ENCODE measurements at regions not wholly inside any gene's neighbourhood (a gene's known extent, or its start where the extent isn't known, plus 50 kb on each side); places are given as distances from the start of the nearest gene placed in this dataset.

GRCh38 chr3:117927825-117928224 is 1106.8 kb downstream of the IGSF11 start:
- Histone ChIP-seq H3K9me3 (ENCODE audit: control insufficient read depth, low read depth, low read length) (no peaks in the 10 kb centered on the region), H3K27me3 (ENCODE audit: control insufficient read depth, insufficient read depth, low read length) (no peaks in the 10 kb centered on the region), H3K4me1 (ENCODE audit: control insufficient read depth, low read depth, low read length) (no peaks in the 10 kb centered on the region), H3K4me3 (ENCODE audit: low read length) (no peak overlapping the region), H3K27ac (ENCODE audit: low read length) (no peak overlapping the region), H3K36me3 (ENCODE audit: control insufficient read depth, low read depth, low read length) (no peaks in the 10 kb centered on the region), H3K9ac (ENCODE audit: low read length) (no peak overlapping the region)

DNA sequence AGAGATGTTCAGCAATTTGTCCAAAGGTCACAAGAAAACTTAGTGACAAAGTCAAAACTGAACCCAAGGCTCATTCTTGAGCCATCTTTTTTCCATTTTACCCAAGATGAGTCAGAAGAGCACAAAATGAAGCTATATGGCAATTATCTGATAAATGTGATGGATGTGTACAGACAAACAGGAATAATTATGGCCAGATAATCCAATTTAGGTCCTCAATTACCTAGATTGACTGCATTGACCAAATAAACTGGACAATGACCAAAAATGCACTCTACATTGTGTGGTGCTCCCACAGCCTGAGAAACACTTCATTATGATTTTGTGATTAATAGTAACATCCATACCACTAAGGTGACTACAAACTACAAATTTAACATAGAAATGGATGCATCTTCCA is 1105.8 kb downstream of the IGSF11 start:
- H3K9me3 ChIP-seq (ENCODE audit: control insufficient read depth, low read depth, low read length), result no peaks in the 10 kb centered on the region
- H3K27me3 ChIP-seq (ENCODE audit: control insufficient read depth, insufficient read depth, low read length), result no peaks in the 10 kb centered on the region
- H3K4me1 ChIP-seq (ENCODE audit: control insufficient read depth, low read depth, low read length), result no peaks in the 10 kb centered on the region
- no peak overlapping the region for H3K27ac ChIP-seq (ENCODE audit: low read length)
- no peaks in the 10 kb centered on the region for H3K36me3 ChIP-seq (ENCODE audit: control insufficient read depth, low read depth, low read length)
- H3K9ac ChIP-seq (ENCODE audit: low read length), result no peak overlapping the region
- H3K4me3 ChIP-seq (ENCODE audit: low read length), result no peak overlapping the region

DNA sequence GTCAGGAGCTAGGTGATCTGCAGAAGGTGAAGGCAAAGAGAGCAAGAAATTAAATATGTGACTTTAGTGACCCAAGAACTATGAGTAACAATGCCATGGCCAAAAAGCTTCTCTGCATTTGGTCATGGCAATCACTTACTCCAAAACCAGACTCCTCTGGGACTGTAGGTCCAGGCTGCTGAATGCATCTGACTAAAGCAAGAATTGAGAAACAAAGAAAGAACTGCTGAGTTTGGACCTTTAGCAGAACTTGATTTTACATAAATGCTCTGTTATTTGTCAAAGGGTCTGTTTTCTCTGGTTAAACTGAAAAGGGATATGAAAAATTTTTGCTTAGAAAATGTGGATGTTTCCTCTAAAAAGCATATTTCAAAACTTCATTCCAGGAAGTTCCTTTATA is 1102.2 kb downstream of the IGSF11 start:
- no peaks in the 10 kb centered on the region for H3K9me3 ChIP-seq (ENCODE audit: control insufficient read depth, low read depth, low read length)

GRCh38 chr3:117936159-117936558 is 1098.5 kb downstream of the IGSF11 start:
- H3K27me3 ChIP-seq (ENCODE audit: control insufficient read depth, insufficient read depth, low read length), result no peaks in the 10 kb centered on the region
- H3K4me3 ChIP-seq (ENCODE audit: low read length), result no peak overlapping the region

More for the DNA sequence above, 1102.2 kb downstream of the IGSF11 start:
- H3K27me3 ChIP-seq (ENCODE audit: control insufficient read depth, insufficient read depth, low read length), result no peaks in the 10 kb centered on the region
- no peak overlapping the region for H3K4me3 ChIP-seq (ENCODE audit: low read length)
- H3K4me1 ChIP-seq (ENCODE audit: control insufficient read depth, low read depth, low read length), result no peaks in the 10 kb centered on the region
- H3K36me3 ChIP-seq (ENCODE audit: control insufficient read depth, low read depth, low read length), result no peaks in the 10 kb centered on the region
- H3K27ac ChIP-seq (ENCODE audit: low read length), result no peak overlapping the region
- H3K9ac ChIP-seq (ENCODE audit: low read length), result no peak overlapping the region

DNA sequence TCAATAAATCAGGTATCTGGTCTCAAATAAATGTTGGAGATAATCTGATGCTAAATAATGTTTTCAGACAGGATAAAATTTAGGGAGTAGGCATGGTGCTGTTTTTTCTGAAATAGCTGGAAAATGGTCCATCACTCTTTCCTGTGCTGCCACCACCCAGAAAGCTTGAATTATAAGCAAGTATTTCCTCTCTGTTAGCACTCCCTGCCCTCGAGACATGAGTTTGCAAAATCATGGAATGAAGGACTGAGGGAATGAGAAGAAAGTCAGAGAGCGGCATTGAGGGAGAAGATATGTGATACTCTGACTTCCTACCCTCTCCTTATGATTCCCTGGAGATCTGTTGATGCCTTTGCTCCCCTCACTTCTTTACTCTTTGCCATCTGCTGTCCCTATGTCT is 1095.7 kb downstream of the IGSF11 start:
- H3K9me3 ChIP-seq (ENCODE audit: control insufficient read depth, low read depth, low read length), result no peaks in the 10 kb centered on the region
- no peak overlapping the region for H3K27ac ChIP-seq (ENCODE audit: low read length)
- H3K4me1 ChIP-seq (ENCODE audit: control insufficient read depth, low read depth, low read length), result no peaks in the 10 kb centered on the region
- no peaks in the 10 kb centered on the region for H3K36me3 ChIP-seq (ENCODE audit: control insufficient read depth, low read depth, low read length)
- H3K27me3 ChIP-seq (ENCODE audit: control insufficient read depth, insufficient read depth, low read length), result no peaks in the 10 kb centered on the region
- no peak overlapping the region for H3K9ac ChIP-seq (ENCODE audit: low read length)
- no peak overlapping the region for H3K4me3 ChIP-seq (ENCODE audit: low read length)

More at GRCh38 chr3:117936159-117936558, 1098.5 kb downstream of the IGSF11 start:
- Histone ChIP-seq H3K9ac (ENCODE audit: low read length) (no peak overlapping the region), H3K9me3 (ENCODE audit: control insufficient read depth, low read depth, low read length) (no peaks in the 10 kb centered on the region), H3K36me3 (ENCODE audit: control insufficient read depth, low read depth, low read length) (no peaks in the 10 kb centered on the region), H3K4me1 (ENCODE audit: control insufficient read depth, low read depth, low read length) (no peaks in the 10 kb centered on the region), H3K27ac (ENCODE audit: low read length) (no peak overlapping the region)

DNA sequence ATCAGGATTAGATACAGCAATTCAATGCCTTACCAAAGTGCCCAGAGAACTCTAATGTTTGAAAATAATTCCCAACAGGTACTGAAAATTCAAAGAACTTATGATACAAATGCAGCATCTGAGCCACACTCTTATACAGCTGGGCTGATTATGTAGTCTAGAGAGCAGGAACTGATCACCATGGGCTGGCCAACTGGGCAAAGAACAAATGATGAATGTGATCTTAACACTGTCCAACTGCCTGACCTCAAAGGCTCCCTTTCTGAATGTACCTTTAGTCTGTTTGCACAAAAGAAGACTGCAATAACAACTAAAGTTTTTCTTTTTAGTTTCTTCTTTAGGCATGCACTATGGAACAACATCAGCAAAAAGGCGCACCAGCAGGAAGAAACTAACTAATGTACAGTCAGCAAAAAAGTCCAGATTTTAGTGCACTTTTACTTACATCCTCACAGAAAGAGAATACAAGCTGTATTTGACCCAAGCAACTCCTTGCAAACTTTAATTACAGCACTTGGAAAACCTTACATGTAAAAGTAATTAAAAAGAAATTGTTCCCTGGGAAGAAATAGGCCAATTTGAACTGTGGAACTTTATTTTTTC is 1095.1 kb downstream of the IGSF11 start:
- Histone ChIP-seq H3K36me3 (ENCODE audit: control insufficient read depth, low read depth, low read length) (no peaks in the 10 kb centered on the region), H3K4me1 (ENCODE audit: control insufficient read depth, low read depth, low read length) (no peaks in the 10 kb centered on the region), H3K9ac (ENCODE audit: low read length) (no peak overlapping the region), H3K4me3 (ENCODE audit: low read length) (no peak overlapping the region), H3K9me3 (ENCODE audit: control insufficient read depth, low read depth, low read length) (no peaks in the 10 kb centered on the region), H3K27me3 (ENCODE audit: control insufficient read depth, insufficient read depth, low read length) (no peaks in the 10 kb centered on the region), H3K27ac (ENCODE audit: low read length) (no peak overlapping the region)

- Histone ChIP-seq H3K4me1 (ENCODE audit: control insufficient read depth, low read depth, low read length) (no peaks in the 10 kb centered on the region), H3K27ac (ENCODE audit: low read length) (no peak overlapping the region), H3K36me3 (ENCODE audit: control insufficient read depth, low read depth, low read length) (no peaks in the 10 kb centered on the region), H3K9ac (ENCODE audit: low read length) (no peak overlapping the region), H3K9me3 (ENCODE audit: control insufficient read depth, low read depth, low read length) (no peaks in the 10 kb centered on the region), H3K4me3 (ENCODE audit: low read length) (no peak overlapping the region), H3K27me3 (ENCODE audit: control insufficient read depth, insufficient read depth, low read length) (no peaks in the 10 kb centered on the region)
Observed at GRCh38 chr3:117941015-117941414, 1093.6 kb downstream of the IGSF11 start.

DNA sequence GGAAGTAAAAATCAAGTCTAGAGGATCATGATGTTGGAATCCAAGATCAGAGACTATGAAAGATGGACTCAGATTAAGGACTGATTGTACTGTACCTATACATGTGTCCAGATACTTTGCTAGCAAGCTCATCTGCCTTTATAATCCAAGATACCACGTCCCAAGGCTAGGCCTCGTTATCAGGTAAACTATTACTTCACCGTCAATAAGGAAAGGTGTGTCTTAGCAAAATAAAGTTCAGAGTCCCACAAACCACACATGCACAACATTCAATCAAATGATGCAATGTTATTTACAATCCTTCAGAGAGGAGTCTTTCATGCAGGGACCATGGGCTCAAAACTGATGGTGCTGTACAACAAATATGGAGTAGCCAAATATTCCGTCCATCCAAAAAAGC is 1092.9 kb downstream of the IGSF11 start:
- no peaks in the 10 kb centered on the region for H3K36me3 ChIP-seq (ENCODE audit: control insufficient read depth, low read depth, low read length)
- no peak overlapping the region for H3K4me3 ChIP-seq (ENCODE audit: low read length)
- H3K4me1 ChIP-seq (ENCODE audit: control insufficient read depth, low read depth, low read length), result no peaks in the 10 kb centered on the region
- H3K9me3 ChIP-seq (ENCODE audit: control insufficient read depth, low read depth, low read length), result no peaks in the 10 kb centered on the region
- H3K27ac ChIP-seq (ENCODE audit: low read length), result no peak overlapping the region
- H3K9ac ChIP-seq (ENCODE audit: low read length), result no peak overlapping the region
- H3K27me3 ChIP-seq (ENCODE audit: control insufficient read depth, insufficient read depth, low read length), result no peaks in the 10 kb centered on the region

GRCh38 chr3:117954131-117954530 is 1080.5 kb downstream of the IGSF11 start:
- no peaks in the 10 kb centered on the region for H3K36me3 ChIP-seq (ENCODE audit: control insufficient read depth, low read depth, low read length)
- H3K9me3 ChIP-seq (ENCODE audit: control insufficient read depth, low read depth, low read length), result no peaks in the 10 kb centered on the region
- no peak overlapping the region for H3K4me3 ChIP-seq (ENCODE audit: low read length)
- H3K9ac ChIP-seq (ENCODE audit: low read length), result no peak overlapping the region
- no peaks in the 10 kb centered on the region for H3K27me3 ChIP-seq (ENCODE audit: control insufficient read depth, insufficient read depth, low read length)
- peaks cover 2% of the 10 kb centered on the region for H3K4me1 ChIP-seq (ENCODE audit: control insufficient read depth, low read depth, low read length)
- H3K27ac ChIP-seq (ENCODE audit: low read length), result no peak overlapping the region

DNA sequence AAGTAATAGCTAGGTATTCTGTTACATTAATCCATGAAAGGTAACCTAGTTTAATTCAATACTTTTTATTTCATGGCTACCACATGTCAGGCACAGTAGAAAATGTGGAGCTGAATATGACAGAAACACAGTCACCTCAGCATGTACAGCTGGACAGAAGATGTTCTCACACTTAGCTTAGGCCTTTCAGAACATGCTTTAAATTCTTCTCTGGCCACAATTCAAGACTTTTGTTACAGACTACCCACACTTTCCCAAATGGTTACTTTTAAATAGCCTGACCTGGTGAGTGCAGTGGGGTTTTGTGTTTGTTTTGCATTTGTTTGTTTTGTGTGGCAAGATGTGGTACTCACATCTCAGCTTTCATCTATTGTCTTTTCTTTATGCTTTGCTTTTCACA is 1079.5 kb downstream of the IGSF11 start:
- Histone ChIP-seq H3K36me3 (ENCODE audit: control insufficient read depth, low read depth, low read length) (no peaks in the 10 kb centered on the region), H3K9me3 (ENCODE audit: control insufficient read depth, low read depth, low read length) (no peaks in the 10 kb centered on the region), H3K4me3 (ENCODE audit: low read length) (no peak overlapping the region), H3K27ac (ENCODE audit: low read length) (no peak overlapping the region), H3K4me1 (ENCODE audit: control insufficient read depth, low read depth, low read length) (peaks cover 2% of the 10 kb centered on the region), H3K27me3 (ENCODE audit: control insufficient read depth, insufficient read depth, low read length) (no peaks in the 10 kb centered on the region), H3K9ac (ENCODE audit: low read length) (no peak overlapping the region)

DNA sequence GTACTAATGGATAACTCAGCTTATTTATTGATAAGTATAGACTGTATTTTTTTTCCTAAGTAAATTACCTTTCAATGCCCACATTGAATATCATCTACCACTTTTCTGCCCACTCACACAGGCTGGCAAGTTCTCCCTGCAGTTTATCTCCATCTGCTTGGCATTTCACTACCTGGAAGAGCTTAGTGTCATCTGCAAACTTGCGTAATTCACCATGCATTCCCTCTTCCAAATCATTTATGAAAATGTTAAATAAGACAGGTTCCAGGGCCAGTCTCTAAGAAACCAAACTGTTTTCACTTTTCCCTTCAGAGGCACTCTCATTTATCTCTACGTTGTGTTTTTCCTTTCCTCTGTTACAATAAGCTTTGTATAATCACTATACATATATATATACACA is 1076.6 kb downstream of the IGSF11 start:
- Histone ChIP-seq H3K9me3 (ENCODE audit: control insufficient read depth, low read depth, low read length) (no peaks in the 10 kb centered on the region), H3K9ac (ENCODE audit: low read length) (no peak overlapping the region), H3K27ac (ENCODE audit: low read length) (no peak overlapping the region), H3K27me3 (ENCODE audit: control insufficient read depth, insufficient read depth, low read length) (no peaks in the 10 kb centered on the region), H3K4me1 (ENCODE audit: control insufficient read depth, low read depth, low read length) (peaks cover 2% of the 10 kb centered on the region), H3K36me3 (ENCODE audit: control insufficient read depth, low read depth, low read length) (no peaks in the 10 kb centered on the region), H3K4me3 (ENCODE audit: low read length) (no peak overlapping the region)

- peaks cover 6% of the 10 kb centered on the region for H3K4me1 ChIP-seq (ENCODE audit: control insufficient read depth, low read depth, low read length)
- no peak overlapping the region for H3K27ac ChIP-seq (ENCODE audit: low read length)
- H3K9ac ChIP-seq (ENCODE audit: low read length), result no peak overlapping the region
- no peak overlapping the region for H3K4me3 ChIP-seq (ENCODE audit: low read length)
- no peaks in the 10 kb centered on the region for H3K36me3 ChIP-seq (ENCODE audit: control insufficient read depth, low read depth, low read length)
- H3K27me3 ChIP-seq (ENCODE audit: control insufficient read depth, insufficient read depth, low read length), result no peaks in the 10 kb centered on the region
- no peaks in the 10 kb centered on the region for H3K9me3 ChIP-seq (ENCODE audit: control insufficient read depth, low read depth, low read length)
Observed at GRCh38 chr3:117962750-117963149, 1071.9 kb downstream of the IGSF11 start.

Data from iPS-18a (cell line).